LNCAP (cell line): ENCODE measurements at regions not wholly inside any gene's neighbourhood (a gene's known extent, or its start where the extent isn't known, plus 50 kb on each side); places are given as distances from the start of the nearest gene placed in this dataset.

Experiments
- CTCF ChIP-seq: fragments of 450-650 bp; IDR thresholded peaks from 2 replicates; pipeline ENCODE4 v1.5.1; 2017; ENCODE audit warnings: mild to moderate bottlenecking

DNA sequence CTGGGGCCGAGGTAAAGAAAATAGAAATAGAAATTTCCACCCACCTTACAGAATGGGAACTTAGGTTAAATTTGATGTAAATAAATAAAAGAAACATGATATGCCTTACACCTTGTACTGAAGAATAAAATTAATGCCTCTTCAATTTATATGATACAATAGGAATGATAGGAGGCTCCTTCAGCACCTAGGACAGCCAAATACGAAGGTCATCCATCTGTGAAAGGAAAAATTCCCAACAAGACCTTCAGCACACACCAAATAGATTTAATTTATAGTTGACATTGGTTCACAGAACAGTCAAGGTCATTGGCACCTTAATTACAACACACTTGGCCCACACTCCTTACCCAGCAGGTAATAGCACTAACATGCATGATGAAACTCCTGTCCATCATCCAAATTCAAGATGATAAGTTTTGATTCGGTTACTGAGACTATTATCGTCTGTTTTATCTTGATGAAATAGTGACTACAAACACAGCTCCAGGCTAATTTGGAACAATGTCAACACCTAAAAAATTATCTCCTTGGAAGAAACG lies 250.9 kb downstream of the SNX13 start:
- TF ChIP-seq CTCF, result no peak

GRCh38 chr7:17690030-17690429 lies 250.3 kb downstream of the SNX13 start:
- no peak for TF ChIP-seq CTCF

DNA sequence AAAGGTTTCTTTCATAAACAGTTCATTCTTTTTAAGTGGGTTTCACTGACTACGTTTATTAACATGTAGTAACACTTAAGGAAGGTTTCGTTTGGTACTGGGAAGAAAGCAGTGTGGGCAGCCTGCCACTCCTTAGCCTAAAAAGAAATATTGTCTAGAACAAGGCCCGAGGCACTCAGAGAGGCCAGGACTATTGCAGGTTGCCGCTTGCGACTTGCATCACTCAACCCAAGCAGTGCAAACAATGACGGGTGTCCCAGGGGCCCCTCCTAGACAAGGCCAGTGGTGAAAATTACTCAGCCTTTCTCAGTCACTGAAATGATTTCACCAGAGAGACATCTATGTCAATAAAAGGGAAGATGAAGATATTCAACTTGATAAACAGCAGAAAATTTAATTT lies 243.9 kb downstream of the SNX13 start:
- TF ChIP-seq CTCF, result no peak

- TF ChIP-seq CTCF, result no peak
Observed at GRCh38 chr7:17697128-17697881, 243.0 kb downstream of the SNX13 start.

GRCh38 chr7:17699696-17700095 lies 240.6 kb downstream of the SNX13 start:
- no peak for TF ChIP-seq CTCF

- no peak for TF ChIP-seq CTCF
Observed at GRCh38 chr7:17700138-17700537, 240.2 kb downstream of the SNX13 start.

GRCh38 chr7:17706275-17706674 lies 234.0 kb downstream of the SNX13 start:
- TF ChIP-seq CTCF, result no peak
